Body of pancreas (tissue), 4 donors: ENCODE measurements at regions not wholly inside any gene's neighbourhood (a gene's known extent, or its start where the extent isn't known, plus 50 kb on each side); places are given as distances from the start of the nearest gene placed in this dataset.

Experiments used
- CTCF ChIP-seq, 7 experiments: fragments of 450-650 bp in 4 of 7; fragments of 200-600 bp in 3 of 7; sonication (generic) in 3 of 7; IDR thresholded peaks; one replicate each; pipeline ENCODE4 v1.5.1; 2016 to 2019; ENCODE audit warnings: antibody characterized with exemption in 7 of 7
- POLR2A ChIP-seq, 3 donors: fragments of 450-650 bp; IDR thresholded peaks; one replicate each; pipeline ENCODE4 v1.6.1; 2016; ENCODE audit warnings: antibody characterized with exemption in 3 of 3, mild to moderate bottlenecking in 2 of 3

GRCh38 chr3:64405211-64405835, 180.1 kb upstream of the PRICKLE2 start:
- TF ChIP-seq CTCF (IDR thresholded peaks at IDR 0.05) (no peak), POLR2A (IDR thresholded peaks at IDR 0.05) (no peak)
